DMS 273 treated with DMSO at 0.1 percent for 48 hours (cell line): ENCODE measurements at regions not wholly inside any gene's neighbourhood (a gene's known extent, or its start where the extent isn't known, plus 50 kb on each side); places are given as distances from the start of the nearest gene placed in this dataset.

Experiments
- DNase-seq: peaks from one replicate; lab custom pipeline; 2025; lab: John Stamatoyannopoulos, UW

DNA sequence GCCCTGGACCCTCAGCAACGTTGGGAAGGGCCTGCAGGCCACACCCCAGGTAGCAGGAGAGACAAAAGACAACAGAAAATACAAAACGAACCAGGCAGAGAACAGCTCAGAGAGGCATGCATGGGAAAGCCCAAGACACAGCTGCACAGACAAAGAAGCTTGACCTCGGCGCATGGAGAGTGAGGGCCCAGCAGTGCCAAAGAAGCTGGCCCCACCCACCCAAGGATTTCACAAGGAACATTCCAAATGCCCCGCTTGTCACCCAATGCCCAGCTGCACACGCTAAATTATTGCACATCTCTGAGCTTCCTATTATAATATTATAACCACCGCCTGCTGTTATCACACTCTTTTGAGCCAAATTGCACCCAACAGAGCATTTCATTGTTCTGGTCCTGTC, 147.7 kb upstream of the TBL1X start:
- DNase-seq, result no peak

DNA sequence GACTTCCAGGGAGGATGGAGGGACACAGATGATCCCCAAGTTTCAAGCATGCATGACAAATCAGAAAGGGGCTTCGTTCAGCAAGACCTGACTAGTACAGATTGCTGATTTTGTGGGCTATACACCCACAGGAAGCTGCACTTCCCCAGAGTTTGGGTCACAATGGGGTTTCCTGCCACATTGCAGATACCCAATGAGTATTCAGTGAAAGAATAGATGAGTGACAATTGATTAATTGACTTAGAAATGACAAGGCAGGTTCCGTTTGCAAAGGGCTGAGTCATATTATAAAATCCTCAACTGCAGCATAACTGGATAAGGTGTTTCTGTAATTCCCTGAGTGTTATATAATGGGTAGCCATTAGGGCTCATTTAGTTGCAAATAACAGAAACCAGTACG, 146.6 kb upstream of the TBL1X start:
- DNase-seq, result no peak

DNA sequence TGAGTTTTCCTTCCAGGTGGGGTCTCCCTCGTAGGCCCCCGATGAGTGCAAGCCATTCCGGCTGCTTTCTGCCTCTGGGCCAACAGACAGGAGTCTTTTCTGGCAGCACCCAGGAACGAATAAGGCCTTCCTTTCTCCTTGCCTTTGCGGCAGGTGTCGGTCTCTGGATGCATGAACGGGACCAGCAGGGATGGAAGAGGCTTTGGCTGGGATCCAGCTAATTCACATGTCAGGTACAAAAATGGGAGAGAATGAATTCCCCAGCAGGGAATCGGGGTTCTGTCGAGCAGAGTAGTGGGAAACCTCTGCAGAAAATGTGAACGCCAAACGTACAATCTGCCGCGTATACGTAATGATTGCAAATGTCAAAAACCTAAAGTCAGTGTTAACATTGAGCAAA, 146.1 kb upstream of the TBL1X start:
- no peak for DNase-seq

DNA sequence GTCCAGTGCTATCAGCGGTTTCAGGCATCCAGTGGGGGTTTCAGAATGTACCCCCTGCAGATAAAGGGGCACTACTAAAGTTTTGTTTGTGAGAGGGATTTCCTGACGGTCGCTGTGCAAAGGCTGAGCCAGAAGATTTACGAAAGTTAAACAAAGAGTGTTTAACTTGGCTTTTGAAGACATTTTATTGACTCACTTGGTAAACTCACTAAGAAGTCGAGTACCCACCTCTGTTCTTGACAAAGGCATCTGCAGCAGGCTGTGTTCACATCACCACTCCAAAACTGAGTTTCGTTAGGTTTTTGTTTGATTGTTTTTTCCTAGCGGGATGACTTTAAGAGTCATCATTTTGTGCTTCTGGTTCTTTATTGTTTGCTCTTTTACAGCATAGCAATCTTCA, 143.9 kb upstream of the TBL1X start:
- DNase-seq, result no peak

DNA sequence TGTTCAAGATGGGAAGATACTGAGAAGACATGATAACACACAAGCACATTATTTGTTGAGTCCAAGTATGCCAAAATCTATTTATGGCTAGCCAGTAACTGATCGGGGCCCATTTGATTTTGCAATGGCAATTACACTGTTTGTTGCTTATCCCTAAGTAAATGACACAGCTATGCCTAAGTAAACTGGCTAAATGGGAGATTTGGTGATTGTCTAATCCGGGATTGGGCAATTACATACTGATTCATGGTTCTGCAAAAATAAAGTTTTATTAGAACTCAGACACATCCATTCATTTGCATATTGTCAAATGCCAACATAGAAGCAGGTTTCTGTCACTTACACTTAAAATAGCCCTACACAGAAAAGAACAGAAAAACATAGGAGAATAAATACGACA, 140.2 kb upstream of the TBL1X start:
- no peak for DNase-seq

DNA sequence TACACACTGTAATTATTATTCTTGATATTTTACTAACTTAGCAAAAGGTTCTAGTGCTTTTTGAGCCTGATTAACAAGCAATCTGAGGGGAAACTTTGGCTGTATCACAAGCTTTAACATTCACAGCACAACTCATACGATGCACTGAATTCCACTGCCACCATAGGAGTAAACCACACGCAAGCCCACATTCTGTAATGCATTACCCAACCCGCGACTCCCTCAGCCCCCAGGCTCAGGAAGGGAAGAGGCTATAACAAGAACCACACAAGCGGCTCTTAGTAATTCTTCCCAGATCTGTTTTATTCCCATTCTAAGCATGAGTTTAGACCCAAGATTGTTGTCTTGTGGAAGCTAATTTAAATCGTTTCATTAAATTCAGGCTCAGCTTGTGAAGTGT, 138.5 kb upstream of the TBL1X start:
- DNase-seq, result no peak

DNA sequence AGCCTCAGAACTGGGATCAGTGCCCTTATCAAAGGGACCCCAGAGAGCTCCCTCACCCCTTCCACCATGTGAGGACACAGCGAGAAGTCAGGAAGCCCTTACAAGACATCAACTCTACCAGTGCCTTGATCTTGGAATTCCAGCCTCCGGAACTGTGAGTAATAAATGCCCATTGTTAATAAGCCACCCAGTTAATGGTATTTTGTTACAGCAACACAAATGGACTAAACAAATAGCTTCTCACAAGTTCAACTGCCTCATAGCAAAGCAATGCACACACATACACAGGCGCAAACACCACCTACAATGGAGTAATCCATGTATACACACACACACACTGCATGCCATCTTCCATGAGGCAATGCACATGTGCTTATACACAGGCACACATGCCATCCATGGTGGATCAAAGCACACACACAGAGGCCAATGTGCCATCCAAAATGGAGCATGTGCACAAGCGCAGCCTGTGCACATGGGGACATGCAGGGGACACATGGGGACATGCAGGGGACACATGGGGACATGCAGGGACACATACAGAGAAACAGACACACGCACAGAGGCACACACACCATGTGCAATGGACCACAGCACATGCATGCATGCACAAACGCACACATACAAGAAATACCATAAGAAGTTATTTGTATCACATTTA, 137.6 kb upstream of the TBL1X start:
- no peak for DNase-seq

DNA sequence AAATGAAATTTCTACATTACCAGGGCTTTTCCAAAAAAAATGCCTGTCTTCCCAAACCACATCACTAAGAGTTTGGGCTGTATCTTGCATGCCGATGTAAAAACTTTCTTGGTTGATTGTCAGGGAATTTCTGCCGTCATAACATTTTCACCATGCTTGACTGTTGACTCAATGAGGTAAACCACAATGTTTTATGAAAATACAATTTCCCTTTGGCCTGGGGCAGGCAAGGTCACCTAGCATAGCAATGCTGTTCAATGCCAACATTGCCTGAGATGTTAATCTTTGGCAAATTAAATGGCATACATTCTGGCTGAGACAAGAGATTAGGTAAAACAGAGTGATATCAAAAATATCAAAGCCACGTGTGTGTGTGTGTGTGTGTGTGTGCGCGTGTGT, 137.1 kb upstream of the TBL1X start:
- DNase-seq, result no peak

DNA sequence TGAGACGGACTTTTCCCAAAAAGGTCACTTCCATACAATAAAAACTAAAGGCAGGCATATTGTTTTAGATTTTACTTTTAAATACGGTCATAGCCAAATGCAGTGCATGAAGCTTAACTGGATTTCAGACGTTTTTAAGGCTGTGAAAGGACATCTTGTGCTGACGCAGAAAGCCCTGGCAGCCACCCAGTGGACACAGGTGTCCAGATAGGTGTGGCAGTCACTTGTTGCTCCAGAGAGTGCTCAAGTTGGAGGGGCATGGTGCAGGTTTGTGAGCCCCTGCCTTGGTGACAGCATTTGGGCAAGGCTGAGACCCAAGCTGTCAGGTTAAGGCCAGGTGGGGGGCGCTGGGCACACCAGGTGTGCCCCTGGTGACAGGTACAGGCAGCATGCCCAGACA, 135.8 kb upstream of the TBL1X start:
- DNase-seq, result no peak

DNA sequence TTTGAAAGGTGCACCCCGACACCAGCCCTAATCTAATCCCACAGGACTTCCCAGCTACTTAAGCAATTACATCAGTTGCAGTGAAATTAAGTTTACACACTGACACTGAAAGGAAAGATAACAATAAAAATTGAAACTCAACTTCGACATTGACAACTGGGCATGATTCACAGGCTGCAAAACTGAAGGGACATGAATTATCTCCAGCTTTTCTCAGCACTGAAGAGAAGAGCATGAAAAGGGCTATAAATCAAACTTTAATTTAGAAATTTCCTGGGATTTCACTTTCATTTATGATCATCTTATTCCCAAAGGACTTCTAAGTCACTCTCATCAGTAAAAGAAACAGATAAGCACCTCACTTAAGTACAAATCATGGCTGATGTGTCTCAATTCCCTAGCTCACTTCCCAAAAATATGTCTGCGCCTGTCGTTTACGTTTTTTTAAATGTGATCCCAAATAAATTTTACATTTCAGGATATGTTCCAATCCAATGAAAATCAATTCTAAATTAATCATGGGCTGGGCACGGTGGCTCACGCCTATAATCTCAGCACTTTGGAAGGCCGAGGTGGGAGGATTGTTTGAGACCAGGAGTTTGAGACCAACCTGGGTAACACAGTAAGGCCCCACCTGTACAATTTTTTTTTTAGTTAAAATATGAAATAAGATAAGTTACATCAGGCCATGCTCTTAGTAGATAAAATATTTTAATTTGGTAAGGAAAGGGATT, 134.4 kb upstream of the TBL1X start:
- DNase-seq, result no peak

DNA sequence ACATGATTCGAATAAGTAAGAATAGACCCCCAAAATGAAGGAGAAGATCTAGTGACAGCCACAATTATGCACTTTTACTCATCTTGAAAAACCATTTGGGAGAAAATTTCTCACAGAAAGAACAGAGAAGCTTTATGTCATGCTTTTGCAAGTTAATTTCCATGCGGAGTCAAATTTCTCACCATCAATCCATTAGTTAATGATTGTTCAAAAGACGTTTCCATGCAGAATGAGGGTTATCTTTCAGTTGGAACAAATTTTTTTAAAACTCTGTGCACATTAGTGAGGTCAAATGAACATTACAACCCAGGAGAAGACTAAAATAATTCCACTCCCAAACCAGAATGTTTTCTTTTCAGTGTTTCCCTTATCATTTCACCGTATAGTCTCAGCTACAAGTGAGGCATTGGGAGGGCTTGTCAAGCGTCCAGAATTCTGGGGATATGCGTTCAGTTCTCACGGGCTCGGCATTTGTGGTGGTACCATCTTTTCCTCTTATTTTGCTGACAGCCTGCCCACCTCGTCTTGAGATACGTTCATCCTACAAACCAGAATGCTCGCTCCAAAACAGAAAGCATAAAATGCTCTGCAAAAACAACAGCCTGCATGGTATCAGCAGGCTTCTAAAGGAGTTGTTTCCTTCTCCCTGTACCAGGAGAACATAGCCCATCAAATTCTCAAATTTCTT, 130.8 kb upstream of the TBL1X start:
- DNase-seq, result no peak

DNA sequence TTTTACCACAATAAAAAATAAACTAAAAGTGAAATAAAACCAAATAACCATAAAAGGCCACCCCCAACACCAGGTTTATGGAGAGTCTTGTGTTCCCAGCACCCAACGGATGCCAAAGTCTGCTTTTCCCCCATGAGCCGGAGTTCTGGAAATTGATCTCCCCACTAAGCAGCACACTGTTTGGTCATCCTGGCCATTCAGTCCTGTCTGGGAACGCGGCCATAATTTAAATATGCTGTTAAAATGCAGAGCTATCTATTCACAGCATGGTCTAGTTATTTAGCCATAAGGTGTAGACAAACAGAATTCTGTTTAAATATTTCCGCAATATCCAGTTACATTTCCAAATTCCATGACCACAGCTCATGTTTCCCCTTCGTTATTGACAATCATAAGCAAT, 129.6 kb upstream of the TBL1X start:
- DNase-seq, result no peak

DNA sequence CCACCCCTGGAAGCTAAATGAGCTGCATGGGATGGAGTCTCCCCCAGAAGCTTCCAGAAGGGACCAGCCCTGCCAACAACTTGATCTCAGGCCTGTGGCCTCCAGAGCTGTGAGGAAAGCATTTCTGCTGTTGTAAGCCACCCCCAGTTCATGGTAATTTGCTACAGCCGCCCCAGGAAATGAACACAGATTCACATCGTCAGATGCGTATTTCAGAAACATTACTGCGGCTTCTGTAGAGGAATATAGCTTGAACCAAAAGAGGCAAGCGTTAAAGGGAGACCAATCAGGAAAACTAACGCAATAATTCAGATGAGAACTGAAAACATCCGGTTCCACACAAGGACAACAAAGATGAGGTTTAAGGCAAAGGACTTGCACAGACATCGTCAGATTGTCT, 128.4 kb upstream of the TBL1X start:
- DNase-seq, result no peak

DNA sequence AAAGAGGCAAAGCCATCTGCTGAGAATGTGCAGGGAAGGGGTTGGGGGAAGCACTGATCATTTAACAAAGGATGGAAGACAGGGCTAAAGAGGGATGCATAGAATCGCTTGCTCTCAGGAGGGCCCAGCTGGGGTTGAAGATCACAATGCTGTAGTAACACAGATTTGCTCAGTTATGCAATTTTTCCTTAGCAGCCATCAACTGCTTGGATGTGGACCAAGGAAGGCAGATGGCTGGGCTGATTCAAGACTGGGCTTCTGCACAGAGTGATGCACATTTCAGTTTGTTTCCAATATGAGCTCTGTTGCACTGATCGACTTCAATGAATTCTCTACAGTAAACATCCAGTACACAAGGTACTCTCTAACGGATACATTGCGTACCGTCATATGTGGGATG, 127.8 kb upstream of the TBL1X start:
- peak; percentile 24 for DNase-seq

DNA sequence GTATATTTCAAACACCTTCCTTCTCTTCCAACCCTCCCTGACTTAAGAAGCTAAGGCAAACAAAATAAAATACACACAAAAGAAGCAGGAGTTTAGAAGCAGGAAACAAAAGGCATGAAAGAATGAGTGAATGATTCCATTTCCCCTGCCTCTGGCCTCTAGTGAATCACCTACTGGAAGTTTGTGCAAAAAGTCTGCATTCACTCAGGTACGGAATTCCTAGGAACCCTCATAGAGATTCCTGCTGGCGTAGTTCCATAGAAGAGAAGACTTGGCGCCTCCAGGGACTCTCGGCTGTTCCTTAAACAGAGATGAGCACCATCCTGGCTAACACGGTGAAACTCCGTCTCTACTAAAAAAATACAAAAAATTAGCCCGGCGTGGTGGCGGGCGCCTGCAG, 125.9 kb upstream of the TBL1X start:
- no peak for DNase-seq

DNA sequence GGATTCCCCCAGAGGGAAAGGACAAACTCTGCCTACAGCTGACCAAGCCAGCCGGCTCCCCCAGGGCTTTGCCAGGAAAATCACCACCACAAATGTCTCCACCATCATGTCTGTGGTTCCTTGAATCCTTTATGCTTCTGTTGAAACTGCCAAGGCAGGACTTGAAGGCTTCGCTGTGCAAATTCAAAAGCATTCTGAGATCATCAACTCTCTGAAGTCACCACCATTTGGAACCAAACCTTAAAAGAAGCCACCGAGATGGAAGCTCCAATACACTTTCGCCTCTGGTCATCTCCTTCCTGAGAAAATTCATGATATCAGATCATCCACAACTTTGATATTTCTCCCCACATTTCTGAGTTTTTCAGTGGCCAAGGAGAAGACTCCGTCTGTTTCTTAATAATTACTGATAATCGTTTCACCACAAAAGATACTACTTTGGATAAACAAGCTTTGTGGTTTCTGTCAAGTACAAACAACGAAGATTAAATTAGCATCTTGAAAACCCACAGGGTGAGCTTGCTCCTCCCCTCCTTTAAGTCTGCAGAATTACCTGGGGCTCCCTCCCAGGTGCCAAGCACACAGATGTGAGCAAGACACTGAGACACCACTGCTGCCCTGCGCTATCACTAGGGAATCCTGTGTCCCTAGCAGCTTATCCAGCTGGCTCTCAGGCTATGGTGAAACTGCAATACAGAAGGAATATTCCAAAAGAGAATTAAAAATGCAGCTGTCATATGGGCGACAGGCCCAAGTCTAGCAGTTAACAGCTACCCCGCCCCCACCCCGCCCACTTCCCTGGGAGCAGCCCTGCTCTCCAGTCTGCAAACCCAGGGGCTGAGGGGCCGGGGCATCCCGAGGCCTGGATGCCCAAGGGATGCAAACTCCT, 125.0 kb upstream of the TBL1X start:
- DNase-seq, result no peak

DNA sequence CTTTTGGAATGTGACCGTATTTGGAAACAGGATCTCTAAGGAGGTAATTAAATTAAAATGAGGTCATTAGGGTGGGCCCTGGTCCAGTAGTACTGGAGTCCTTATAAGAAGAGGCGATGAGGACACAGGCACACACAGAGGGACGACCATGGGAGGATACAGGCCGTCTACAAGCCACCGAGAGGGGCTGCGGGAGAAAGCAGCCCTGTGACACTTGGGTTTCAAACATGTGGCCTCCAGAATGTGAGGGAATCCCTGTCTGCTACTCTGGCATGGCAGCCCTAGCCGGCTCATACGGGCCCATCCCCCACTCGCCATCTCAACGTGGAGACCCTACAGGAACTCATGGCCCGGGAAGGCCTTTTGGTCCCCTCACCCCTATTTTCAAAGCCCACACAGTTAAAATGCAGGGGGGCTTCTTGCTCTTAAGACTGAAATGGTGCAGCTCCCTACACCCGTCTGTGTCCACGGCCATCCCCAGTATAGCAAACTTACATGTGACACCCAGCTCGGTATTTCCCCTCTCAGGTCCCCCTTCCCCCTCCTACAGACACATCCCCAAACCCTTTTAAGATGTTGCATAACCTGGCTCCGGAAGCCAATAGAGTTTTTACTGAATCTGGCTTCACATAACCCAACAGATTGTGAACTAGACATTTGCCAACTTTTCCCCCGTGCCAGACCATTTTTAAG, 124.1 kb upstream of the TBL1X start:
- peak; percentile 30 for DNase-seq

DNA sequence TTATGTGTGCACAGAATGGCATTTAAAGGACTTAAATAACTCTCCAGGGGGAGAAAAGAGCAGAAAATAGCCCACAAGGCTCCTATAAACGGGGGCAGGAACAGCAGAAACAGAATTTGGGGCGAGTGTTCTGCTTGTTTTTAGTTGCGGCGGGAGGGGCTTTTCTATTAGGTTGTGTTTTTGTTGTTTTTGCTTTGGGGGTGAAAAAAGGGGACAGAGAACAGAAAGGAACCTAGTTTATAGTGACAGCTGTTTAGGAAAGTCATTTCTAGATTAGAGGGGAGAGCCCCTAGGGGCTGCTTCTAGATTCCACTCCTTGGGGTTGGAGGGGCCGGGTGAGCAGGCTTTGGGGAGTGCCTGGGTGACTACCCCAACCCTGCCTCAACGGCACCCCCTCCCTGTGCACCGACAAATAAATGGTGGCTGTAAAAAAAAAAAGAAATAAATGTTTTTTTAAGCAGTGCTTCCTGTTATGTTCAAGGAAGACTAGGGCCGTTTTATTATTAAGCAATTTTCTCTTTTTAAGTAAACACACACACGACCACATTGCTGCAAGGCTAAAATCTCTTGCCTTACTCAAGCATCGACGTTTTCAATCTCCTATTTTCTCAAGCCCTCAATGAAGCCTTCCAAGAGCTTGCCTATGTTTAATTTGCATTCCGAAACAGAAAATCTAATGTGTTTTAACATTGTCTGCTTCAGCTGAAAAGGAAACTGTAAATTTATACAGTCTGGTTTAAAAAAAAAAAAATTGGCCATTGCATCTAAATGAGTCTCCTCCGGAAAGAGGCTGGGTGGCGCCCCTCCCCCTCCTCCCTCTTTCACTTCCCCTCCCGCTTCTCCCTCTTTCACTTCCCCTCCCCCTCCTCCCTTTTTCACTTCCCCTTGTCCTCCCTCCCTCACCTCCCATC, 123.3 kb upstream of the TBL1X start:
- DNase-seq, result no peak

DNA sequence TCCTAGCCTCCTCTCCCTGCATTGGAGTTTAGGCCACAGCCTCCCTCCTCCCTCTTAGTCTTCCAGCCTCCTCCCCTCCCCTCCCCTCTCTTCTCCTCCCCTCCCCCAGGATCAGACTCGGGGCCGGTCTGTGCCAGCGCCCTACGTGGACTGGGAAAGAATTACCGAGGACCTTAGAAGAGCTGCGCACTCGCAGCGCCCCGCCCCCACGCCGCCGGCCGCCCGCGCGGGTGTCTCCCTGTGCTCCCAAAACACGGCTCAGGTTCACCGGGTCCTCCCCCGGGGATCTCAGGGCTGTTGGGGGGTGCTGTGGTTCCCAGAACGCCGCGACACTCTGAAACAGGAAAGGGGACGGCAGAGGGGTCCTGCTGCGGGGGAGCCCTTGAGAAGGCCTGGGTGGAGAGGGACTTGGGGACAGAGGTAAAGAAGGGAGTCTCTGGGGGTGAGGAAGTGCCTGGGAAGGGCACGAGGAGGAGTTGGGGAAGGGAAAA, 122.3 kb upstream of the TBL1X start:
- DNase-seq, result no peak

DNA sequence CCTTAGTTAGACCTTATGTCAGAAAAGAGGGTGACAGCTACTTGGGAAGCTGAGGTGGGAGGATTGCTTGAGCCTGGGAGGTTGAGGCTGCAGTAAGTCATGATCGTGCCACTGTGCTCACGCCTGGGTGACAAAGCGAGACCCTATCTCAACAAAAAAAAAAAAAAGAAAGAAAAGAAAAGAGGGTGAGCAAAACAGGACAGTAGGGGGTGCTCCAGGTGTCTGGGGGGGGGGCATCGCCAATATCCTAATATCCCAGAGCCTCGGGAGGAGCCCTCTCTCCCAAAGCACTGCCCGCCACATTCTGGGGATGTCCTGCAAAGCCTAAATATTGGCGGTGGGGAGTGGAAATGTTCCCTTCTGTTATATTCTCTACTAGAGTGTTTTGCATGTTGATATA, 120.9 kb upstream of the TBL1X start:
- DNase-seq, result no peak

DNA sequence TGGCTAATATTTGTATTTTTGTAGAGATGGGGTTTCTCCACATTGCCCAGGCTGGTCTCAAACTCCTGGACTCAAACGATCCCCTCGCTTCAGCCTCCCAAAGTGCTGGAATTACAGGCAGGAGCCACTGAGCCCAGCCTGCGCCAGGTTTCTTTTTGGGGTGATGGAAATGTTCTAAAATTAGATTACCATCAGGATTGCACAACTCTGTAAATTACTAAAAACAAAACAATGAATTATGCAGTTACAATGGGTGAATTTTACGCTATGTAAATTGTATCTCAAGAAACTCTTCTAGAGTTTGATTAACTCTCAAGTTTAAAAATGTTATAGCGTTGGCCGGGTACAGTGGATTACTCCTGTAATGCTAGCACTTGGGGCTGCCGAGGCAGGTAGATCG, 118.9 kb upstream of the TBL1X start:
- no peak for DNase-seq
